Lower lobe of right lung (tissue), 2 donors: ENCODE measurements at regions not wholly inside any gene's neighbourhood (a gene's known extent, or its start where the extent isn't known, plus 50 kb on each side); places are given as distances from the start of the nearest gene placed in this dataset.

Source experiments
- ATAC-seq, 2 donors: fragments of 200-7000 bp; cut with Tn5 transposase; one replicate each; pipeline ENCODE4 v1.9.1; 2020 to 2022; ENCODE audit warnings: mild to moderate bottlenecking in 2 of 2, moderate library complexity in 2 of 2
- DNase-seq: peaks from one replicate; pipeline ENCODE4 v3.0.0-alpha.2; 2020
- H3K27ac ChIP-seq: fragments of 200-600 bp; one replicate; pipeline ENCODE4 v1.8.0; 2022
- H3K27me3 ChIP-seq: fragments of 200-600 bp; one replicate; pipeline ENCODE4 v1.8.0; 2022; ENCODE audit warnings: low read depth
- H3K36me3 ChIP-seq: fragments of 200-600 bp; one replicate; pipeline ENCODE4 v1.8.0; 2022; ENCODE audit warnings: mild to moderate bottlenecking
- H3K4me1 ChIP-seq: fragments of 200-600 bp; one replicate; pipeline ENCODE4 v1.8.0; 2022
- H3K4me3 ChIP-seq: fragments of 200-600 bp; one replicate; pipeline ENCODE4 v1.8.0; 2022; ENCODE audit warnings: mild to moderate bottlenecking
- H3K9me3 ChIP-seq: fragments of 200-600 bp; one replicate; pipeline ENCODE4 v1.8.0; 2022
- intact Hi-C: fragments of 100-400 bp; cut with DNase I; formaldehyde crosslinking; loops from one replicate; pipeline ENCODE4 v1.11.0; 2022
- TF ChIP-seq, protein P1 (sequence below): fragments of 200-600 bp; IDR thresholded peaks from one replicate; pipeline ENCODE4 v1.8.0; 2022; ENCODE audit warnings: antibody characterized with exemption, mild to moderate bottlenecking
- donor health status: DM: no; HTN: yes; CAD: no; lungs with severe emphysema.

DNA sequence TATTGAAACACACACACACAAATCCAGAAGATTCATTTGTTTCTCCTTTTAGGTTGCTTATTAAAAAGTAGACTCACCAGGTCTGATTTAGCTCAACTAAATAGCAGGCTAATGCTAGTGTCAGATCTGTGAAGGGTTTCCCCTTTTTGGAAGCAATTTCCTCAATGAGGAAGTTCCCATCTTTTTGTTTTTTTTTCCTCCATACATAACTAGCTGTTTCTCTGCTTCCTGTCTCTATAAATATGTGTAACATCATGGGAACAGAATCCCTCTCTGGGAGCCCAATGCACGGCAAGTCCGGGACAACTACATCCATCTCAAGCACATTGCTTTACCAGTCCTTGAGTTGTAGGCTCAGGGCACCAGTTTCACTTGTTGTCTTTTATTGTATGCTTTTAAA is 1421.1 kb downstream of the PLA2G4A start:
- no peak overlapping the region for H3K4me3 ChIP-seq
- no peak for ATAC-seq
- H3K4me1 ChIP-seq, result no peaks in the 10 kb centered on the region
- H3K9me3 ChIP-seq, result no peaks in the 10 kb centered on the region
- TF ChIP-seq, protein P1, sequence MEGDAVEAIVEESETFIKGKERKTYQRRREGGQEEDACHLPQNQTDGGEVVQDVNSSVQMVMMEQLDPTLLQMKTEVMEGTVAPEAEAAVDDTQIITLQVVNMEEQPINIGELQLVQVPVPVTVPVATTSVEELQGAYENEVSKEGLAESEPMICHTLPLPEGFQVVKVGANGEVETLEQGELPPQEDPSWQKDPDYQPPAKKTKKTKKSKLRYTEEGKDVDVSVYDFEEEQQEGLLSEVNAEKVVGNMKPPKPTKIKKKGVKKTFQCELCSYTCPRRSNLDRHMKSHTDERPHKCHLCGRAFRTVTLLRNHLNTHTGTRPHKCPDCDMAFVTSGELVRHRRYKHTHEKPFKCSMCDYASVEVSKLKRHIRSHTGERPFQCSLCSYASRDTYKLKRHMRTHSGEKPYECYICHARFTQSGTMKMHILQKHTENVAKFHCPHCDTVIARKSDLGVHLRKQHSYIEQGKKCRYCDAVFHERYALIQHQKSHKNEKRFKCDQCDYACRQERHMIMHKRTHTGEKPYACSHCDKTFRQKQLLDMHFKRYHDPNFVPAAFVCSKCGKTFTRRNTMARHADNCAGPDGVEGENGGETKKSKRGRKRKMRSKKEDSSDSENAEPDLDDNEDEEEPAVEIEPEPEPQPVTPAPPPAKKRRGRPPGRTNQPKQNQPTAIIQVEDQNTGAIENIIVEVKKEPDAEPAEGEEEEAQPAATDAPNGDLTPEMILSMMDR, result no peak
- intact Hi-C loops, result no loop called here
- H3K27ac ChIP-seq, result no peak overlapping the region
- DNase-seq, result no peak
- H3K27me3 ChIP-seq, result no peaks in the 10 kb centered on the region
- no peaks in the 10 kb centered on the region for H3K36me3 ChIP-seq

DNA sequence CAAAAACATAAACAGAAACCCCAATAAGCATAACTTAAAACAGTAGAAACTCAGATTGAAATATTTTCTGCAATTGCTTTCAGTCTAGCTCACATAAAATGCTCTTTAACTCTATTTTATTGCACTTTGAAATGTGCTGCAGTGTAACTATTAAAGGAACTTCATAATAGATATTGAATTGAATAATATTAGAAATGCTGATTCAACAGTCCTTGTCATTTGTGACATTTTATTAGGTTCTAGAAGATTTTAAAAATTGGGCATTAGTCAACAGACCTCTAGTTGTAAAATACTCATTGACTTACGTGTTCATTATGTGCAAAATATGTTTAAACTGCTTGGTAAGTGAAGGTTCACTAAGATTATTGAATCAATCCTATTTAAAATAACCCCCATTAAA is 1422.3 kb downstream of the PLA2G4A start:
- Histone ChIP-seq H3K27me3 (no peaks in the 10 kb centered on the region), H3K36me3 (no peaks in the 10 kb centered on the region), H3K27ac (no peak overlapping the region), H3K4me1 (no peaks in the 10 kb centered on the region), H3K9me3 (peaks cover 5% of the 10 kb centered on the region), H3K4me3 (no peak overlapping the region)
- ATAC-seq (no peak), DNase-seq (no peak)
- TF ChIP-seq, protein P1, result no peak
- intact Hi-C loops, result no loop called here

DNA sequence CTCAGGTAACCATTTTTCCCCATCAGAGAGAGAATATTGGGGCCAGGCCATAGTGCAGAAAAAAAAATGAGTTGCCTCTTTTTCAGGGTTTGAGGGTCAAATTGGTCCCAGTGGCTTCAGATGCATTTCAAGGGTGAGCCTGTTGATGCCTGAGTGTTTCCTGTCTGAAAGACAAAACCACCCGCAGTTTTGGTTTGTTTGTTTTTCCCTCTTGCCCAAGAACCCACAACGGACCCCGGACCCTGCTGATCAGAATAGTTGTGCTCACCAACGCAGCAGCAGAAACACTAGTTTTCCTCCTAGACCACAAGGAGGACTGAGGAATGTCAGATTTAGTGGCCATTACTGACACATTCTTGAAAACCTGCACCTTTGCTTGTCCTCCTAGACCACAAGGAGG is 1433.1 kb downstream of the PLA2G4A start:
- no peak overlapping the region for H3K4me3 ChIP-seq
- H3K27ac ChIP-seq, result no peak overlapping the region
- H3K9me3 ChIP-seq, result peaks cover 3% of the 10 kb centered on the region
- no peaks in the 10 kb centered on the region for H3K27me3 ChIP-seq
- no peaks in the 10 kb centered on the region for H3K36me3 ChIP-seq
- ATAC-seq, result no peak
- H3K4me1 ChIP-seq, result no peaks in the 10 kb centered on the region
- intact Hi-C loops, result no loop called here
- no peak for DNase-seq
- TF ChIP-seq, protein P1, result no peak

DNA sequence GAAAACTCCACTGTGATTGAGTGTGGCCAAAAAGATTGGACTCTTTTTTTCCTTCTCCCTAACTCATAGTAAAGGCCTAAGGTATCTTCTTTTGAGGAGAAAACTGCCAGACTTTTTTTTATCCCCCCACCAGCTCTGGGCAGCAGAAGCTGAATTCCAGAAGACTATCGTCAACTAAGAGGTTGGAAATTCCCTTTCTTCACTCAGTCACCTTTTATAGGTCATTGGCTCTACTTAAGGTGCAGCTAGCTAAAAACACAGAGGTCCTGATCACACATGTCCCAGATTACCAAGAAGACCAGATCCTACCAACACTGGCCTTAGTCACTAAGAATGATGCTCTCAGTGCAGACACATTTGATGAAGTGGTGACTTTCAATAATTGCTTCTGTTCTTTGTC is 1441.2 kb downstream of the PLA2G4A start:
- H3K9me3 ChIP-seq, result no peaks in the 10 kb centered on the region
- intact Hi-C loops, result no loop called here
- no peak for DNase-seq
- H3K36me3 ChIP-seq, result no peaks in the 10 kb centered on the region
- no peaks in the 10 kb centered on the region for H3K27me3 ChIP-seq
- no peak overlapping the region for H3K4me3 ChIP-seq
- H3K4me1 ChIP-seq, result no peaks in the 10 kb centered on the region
- TF ChIP-seq, protein P1, result no peak
- no peak overlapping the region for H3K27ac ChIP-seq
- no peak for ATAC-seq

DNA sequence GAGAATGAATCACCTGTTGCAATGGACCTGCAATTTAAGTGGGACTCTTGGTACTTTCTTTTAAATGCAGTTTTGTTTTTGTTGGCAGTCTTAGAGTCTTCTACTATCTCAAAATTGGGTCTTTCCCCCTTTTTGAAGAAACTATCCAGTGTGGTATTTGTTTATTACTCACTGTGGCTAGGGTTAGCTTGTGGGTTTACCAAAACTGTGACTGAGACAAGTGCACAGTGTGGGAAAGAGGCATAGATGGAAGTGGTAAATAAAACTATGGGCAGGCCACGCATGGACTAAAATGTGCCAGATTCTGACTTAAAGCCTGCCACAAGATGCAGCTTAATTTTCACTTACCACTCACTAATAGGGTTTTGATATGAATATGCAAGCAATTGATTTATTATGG is 1441.7 kb downstream of the PLA2G4A start:
- Histone ChIP-seq H3K36me3 (no peaks in the 10 kb centered on the region), H3K4me3 (no peak overlapping the region), H3K27me3 (no peaks in the 10 kb centered on the region), H3K27ac (no peak overlapping the region), H3K4me1 (no peaks in the 10 kb centered on the region), H3K9me3 (no peaks in the 10 kb centered on the region)
- ATAC-seq (no peak), DNase-seq (no peak)
- TF ChIP-seq, protein P1, result no peak
- intact Hi-C loops, result no loop called here

DNA sequence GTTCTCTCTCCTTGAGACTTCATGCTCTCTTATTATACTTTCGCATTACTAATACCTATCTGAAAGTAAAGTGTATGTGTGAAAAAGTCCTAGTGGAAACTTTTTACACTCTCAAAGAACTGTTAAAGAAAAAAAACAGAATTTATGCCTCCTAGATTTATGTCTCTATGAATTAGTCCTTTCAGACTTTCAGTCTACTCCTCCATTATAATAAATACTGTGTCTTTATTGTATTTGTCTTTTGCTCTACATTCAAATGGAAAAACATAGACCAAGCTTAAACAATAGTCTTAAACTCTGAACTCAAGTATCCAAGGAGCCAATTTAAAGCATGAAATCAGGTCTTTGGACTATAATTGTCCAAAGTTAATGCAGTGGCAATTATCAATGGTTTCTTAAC is 1449.0 kb downstream of the PLA2G4A start:
- no peaks in the 10 kb centered on the region for H3K27me3 ChIP-seq
- ATAC-seq (no peak), DNase-seq (no peak)
- intact Hi-C loops, result no loop called here
- no peak overlapping the region for H3K4me3 ChIP-seq
- no peaks in the 10 kb centered on the region for H3K4me1 ChIP-seq
- no peaks in the 10 kb centered on the region for H3K9me3 ChIP-seq
- H3K27ac ChIP-seq, result no peak overlapping the region
- TF ChIP-seq, protein P1, result no peak
- H3K36me3 ChIP-seq, result no peaks in the 10 kb centered on the region
